Right lobe of liver (tissue), 6 donors: ENCODE measurements at regions not wholly inside any gene's neighbourhood (a gene's known extent, or its start where the extent isn't known, plus 50 kb on each side); places are given as distances from the start of the nearest gene placed in this dataset.

Experiments used
- ATAC-seq, 4 donors: fragments of 200-7000 bp; cut with Tn5 transposase; one replicate each; pipeline ENCODE4 v1.9.1; 2020; ENCODE audit warnings: mild to moderate bottlenecking in 4 of 4, moderate library complexity in 4 of 4
- DNase-seq, 3 donors: peaks; one replicate each; pipeline ENCODE4 v3.0.0-alpha.2; 2020
- H3K27ac ChIP-seq, 3 donors: fragments of 200-600 bp; one replicate each; pipeline ENCODE4 v1.8.0; 2022
- H3K27me3 ChIP-seq, 2 donors: fragments of 200-600 bp; one replicate each; pipeline ENCODE4 v1.8.0; 2022
- H3K36me3 ChIP-seq, 4 donors: fragments of 200-600 bp; sonication (generic) in 1 of 4; one replicate each; pipeline versions ENCODE4 v1.5.1 to v1.8.0; 2017 to 2022; ENCODE audit warnings: control low read depth in 1 of 4
- H3K4me1 ChIP-seq, 4 donors: fragments of 200-600 bp; sonication (generic) in 1 of 4; one replicate each; pipeline versions ENCODE4 v1.5.1 to v1.8.0; 2017 to 2022; ENCODE audit warnings: control low read depth in 1 of 4
- H3K4me3 ChIP-seq, 3 donors: fragments of 200-600 bp; one replicate each; pipeline ENCODE4 v1.8.0; 2022
- H3K9me3 ChIP-seq, 4 donors: fragments of 200-600 bp; sonication (generic) in 1 of 4; one replicate each; pipeline versions ENCODE4 v1.5.1 to v1.8.0; 2017 to 2022; ENCODE audit warnings: control low read depth in 1 of 4
- POLR2A ChIP-seq: fragments of 450-650 bp; IDR thresholded peaks from one replicate; pipeline ENCODE4 v1.6.1; 2017; ENCODE audit warnings: antibody characterized with exemption, mild to moderate bottlenecking
- WGBS: methylation state at CpG from one replicate; pipeline ENCODE4 v1.1.6; 2018; ENCODE audit warnings: low coverage, low lambda C conversion rate; ENCODE audit not compliant: insufficient coverage; ENCODE audit errors: missing lambda C conversion rate; 5-methylcytosine and 5-hydroxymethylcytosine counted together
- intact Hi-C, 2 donors: fragments of 100-400 bp; cut with DNase I; formaldehyde crosslinking; loops; one replicate each; pipeline versions ENCODE4 v1.11.2 to v1.14.1; 2022
- TF ChIP-seq, protein P1 (sequence below), 4 donors: fragments of 200-600 bp in 3 of 4; fragments of 450-650 bp in 1 of 4; IDR thresholded peaks; one replicate each; pipeline versions ENCODE4 v1.5.1 to v1.8.0; 2016 to 2022; ENCODE audit warnings: antibody characterized with exemption in 4 of 4, mild to moderate bottlenecking in 2 of 4
- donor health status: DM: no; HTN: yes; CAD: no.
- donor health status: DM: no; HTN: no; CAD: no.
- donor health status: DM: no; HTN: no; CAD: no.
- donor health status: DM: no; HTN: yes; CAD: no.
- donor health status: DM: no; HTN: yes; CAD: no.

DNA sequence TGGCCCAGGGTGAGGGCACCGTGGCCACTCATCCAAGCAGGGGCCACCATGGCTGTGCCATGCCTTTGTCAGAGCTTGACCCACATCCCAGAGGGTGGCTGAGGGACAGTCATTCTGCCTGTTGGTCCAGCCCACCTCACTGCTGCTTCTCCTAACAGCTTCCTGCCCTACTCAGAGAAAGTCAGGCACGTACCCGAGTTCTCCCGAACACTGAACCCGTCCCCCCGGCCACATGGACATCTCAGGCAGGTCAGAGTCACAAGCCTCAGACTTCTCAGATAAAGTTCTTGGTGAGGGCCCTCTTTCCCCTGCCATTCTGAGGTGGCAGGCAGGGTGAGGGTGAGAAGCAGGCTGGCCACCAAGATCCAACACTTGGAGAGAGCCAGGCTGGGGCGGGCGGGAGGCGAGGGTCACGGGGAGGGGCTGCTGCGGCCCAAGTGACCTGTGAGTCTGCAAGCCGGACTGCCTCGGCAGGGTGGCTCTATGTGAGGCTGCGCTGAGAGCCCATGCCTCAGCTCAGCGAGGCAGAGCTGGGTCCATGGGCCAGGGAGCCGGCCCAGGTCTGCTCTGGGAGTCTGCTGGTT is 317.8 kb downstream of the TMEM121 start:
- 100% methylated on average over 5 of the region's 16 CpGs for WGBS
- no peak for TF ChIP-seq POLR2A
- TF ChIP-seq, protein P1, sequence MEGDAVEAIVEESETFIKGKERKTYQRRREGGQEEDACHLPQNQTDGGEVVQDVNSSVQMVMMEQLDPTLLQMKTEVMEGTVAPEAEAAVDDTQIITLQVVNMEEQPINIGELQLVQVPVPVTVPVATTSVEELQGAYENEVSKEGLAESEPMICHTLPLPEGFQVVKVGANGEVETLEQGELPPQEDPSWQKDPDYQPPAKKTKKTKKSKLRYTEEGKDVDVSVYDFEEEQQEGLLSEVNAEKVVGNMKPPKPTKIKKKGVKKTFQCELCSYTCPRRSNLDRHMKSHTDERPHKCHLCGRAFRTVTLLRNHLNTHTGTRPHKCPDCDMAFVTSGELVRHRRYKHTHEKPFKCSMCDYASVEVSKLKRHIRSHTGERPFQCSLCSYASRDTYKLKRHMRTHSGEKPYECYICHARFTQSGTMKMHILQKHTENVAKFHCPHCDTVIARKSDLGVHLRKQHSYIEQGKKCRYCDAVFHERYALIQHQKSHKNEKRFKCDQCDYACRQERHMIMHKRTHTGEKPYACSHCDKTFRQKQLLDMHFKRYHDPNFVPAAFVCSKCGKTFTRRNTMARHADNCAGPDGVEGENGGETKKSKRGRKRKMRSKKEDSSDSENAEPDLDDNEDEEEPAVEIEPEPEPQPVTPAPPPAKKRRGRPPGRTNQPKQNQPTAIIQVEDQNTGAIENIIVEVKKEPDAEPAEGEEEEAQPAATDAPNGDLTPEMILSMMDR (IDR thresholded peaks at IDR 0.05) = no peak
- intact Hi-C loops = no loop called here

GRCh38 chr14:105844810-105845724 is 318.7 kb downstream of the TMEM121 start:
- no peaks in the 10 kb centered on the region for H3K27me3 ChIP-seq
- no peaks in the 10 kb centered on the region for H3K9me3 ChIP-seq
- no peak for DNase-seq
- ATAC-seq = no peak
- H3K27ac ChIP-seq = no peak overlapping the region
- no peak overlapping the region for H3K4me3 ChIP-seq
- TF ChIP-seq, protein P1 (IDR thresholded peaks at IDR 0.05) = no peak
- no peak for TF ChIP-seq POLR2A
- no peaks in the 10 kb centered on the region for H3K4me1 ChIP-seq
- no peaks in the 10 kb centered on the region for H3K36me3 ChIP-seq
- 46% methylated on average over 4 of the region's 18 CpGs for WGBS
- intact Hi-C loops = no loop called here

More for the DNA sequence above, 317.8 kb downstream of the TMEM121 start:
- DNase-seq = no peak
- Histone ChIP-seq H3K27me3 (no peaks in the 10 kb centered on the region), H3K9me3 (no peaks in the 10 kb centered on the region), H3K27ac (no peak overlapping the region), H3K4me1 (no peaks in the 10 kb centered on the region), H3K4me3 (no peak overlapping the region), H3K36me3 (no peaks in the 10 kb centered on the region)
- no peak for ATAC-seq

GRCh38 chr14:105845725-105846309 is 319.4 kb downstream of the TMEM121 start:
- no CpG with 5 or more reads among the region's 10 CpGs for WGBS
- no peaks in the 10 kb centered on the region for H3K36me3 ChIP-seq
- H3K9me3 ChIP-seq = no peaks in the 10 kb centered on the region
- intact Hi-C loops = no loop called here
- ATAC-seq = no peak
- no peaks in the 10 kb centered on the region for H3K27me3 ChIP-seq
- DNase-seq = no peak
- H3K27ac ChIP-seq = no peak overlapping the region
- no peaks in the 10 kb centered on the region for H3K4me1 ChIP-seq
- TF ChIP-seq POLR2A = no peak
- TF ChIP-seq, protein P1 (IDR thresholded peaks at IDR 0.05) = no peak
- no peak overlapping the region for H3K4me3 ChIP-seq

DNA sequence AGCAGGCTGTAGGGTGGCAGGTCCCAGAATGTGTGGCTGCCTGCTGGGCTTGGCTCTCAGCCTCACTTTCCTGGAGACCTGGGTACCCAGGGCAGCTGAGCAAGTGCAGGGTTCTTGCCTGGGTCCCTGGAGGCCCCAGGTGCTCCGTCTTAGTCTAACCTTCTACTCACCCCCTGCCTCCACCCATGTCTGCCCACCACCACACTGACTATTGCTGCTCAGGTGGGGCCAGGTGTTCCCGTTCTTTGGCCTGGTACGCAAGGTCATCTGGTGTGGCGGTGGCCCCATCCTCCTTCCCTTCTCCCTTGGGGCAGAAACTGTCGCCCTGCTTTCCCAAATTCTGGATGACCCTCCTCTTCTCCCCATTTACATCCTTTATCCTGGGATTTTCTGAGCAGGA is 319.9 kb downstream of the TMEM121 start:
- DNase-seq (no peak), ATAC-seq (no peak)
- H3K27me3 ChIP-seq = no peaks in the 10 kb centered on the region
- WGBS = 80% methylated on average over 1 of the region's 5 CpGs
- H3K27ac ChIP-seq = no peak overlapping the region
- intact Hi-C loops = no loop called here
- no peaks in the 10 kb centered on the region for H3K4me1 ChIP-seq
- H3K36me3 ChIP-seq = no peaks in the 10 kb centered on the region
- TF ChIP-seq POLR2A = no peak
- TF ChIP-seq, protein P1 (IDR thresholded peaks at IDR 0.05) = no peak
- no peak overlapping the region for H3K4me3 ChIP-seq
- no peaks in the 10 kb centered on the region for H3K9me3 ChIP-seq
